Esophagus (tissue), 2 donors: ENCODE measurements at regions not wholly inside any gene's neighbourhood (a gene's known extent, or its start where the extent isn't known, plus 50 kb on each side); places are given as distances from the start of the nearest gene placed in this dataset.
"Not testable (repeated sequence)": the region's sequence is repeated elsewhere in the genome, so short reads cannot be mapped to it uniquely, and the experiment has no call there.

ENCODE experiments used
- H3K27ac ChIP-seq, 2 donors: one replicate each; pipeline ENCODE4 v1.5.1; 2013; ENCODE audit warnings: low read depth in 2 of 2, mild to moderate bottlenecking in 2 of 2, inconsistent platforms in 1 of 2, low read length in 1 of 2, moderate library complexity in 1 of 2
- H3K27me3 ChIP-seq, 2 donors: one replicate each; pipeline ENCODE4 v1.6.1; 2013; ENCODE audit warnings: low read length in 2 of 2, control low read depth in 1 of 2, mild to moderate bottlenecking in 1 of 2; ENCODE audit not compliant: insufficient read depth in 2 of 2, control insufficient read depth in 1 of 2
- H3K36me3 ChIP-seq, 2 donors: one replicate each; pipeline ENCODE4 v1.6.1; 2013; ENCODE audit warnings: low read length in 1 of 2; ENCODE audit not compliant: control insufficient read depth in 2 of 2, insufficient read depth in 2 of 2
- H3K4me1 ChIP-seq, 2 donors: one replicate each; pipeline ENCODE4 v1.6.1; 2013; ENCODE audit warnings: low read length in 1 of 2; ENCODE audit not compliant: control insufficient read depth in 2 of 2, insufficient read depth in 2 of 2
- H3K4me3 ChIP-seq, 2 donors: one replicate each; pipeline ENCODE4 v1.5.1; 2013; ENCODE audit warnings: low read length in 2 of 2, mild to moderate bottlenecking in 2 of 2, low read depth in 1 of 2, moderate library complexity in 1 of 2
- H3K9me3 ChIP-seq, 2 donors: one replicate each; pipeline ENCODE4 v1.6.1; 2013; ENCODE audit warnings: mild to moderate bottlenecking in 2 of 2, low read depth in 1 of 2, low read length in 1 of 2, moderate library complexity in 1 of 2; ENCODE audit not compliant: control insufficient read depth in 2 of 2, insufficient read depth in 1 of 2
- WGBS, 2 donors: extraction: QIAGEN DNeasy Blood & Tissue Kit; methylation state at CpG; one replicate each; pipeline ENCODE4 v1.1.7; 2013; 5-methylcytosine and 5-hydroxymethylcytosine counted together
- donor health status: healthy with polysubstance abuse.
- donor health status: Bipolar disorder and iron deficiency.

DNA sequence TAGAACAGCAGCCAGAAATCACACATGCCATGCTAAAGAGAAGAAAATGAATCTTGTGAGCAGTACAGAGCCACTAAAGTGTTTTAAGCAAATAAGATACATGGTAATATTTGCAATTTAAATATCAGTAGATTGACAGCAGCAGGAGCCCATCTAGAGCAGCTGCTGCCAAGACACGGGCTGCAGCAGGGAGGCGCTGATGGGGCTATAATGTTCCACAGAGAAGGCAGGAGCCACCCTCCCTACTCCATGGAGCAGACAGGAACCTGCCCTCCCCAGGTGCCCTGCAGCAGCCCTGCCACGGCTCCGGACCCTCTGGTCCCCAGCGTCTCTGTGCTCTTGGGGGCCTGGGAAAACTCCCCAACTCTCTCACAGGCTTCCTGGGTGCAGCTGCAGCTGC, 224.1 kb upstream of the ISL1 start:
- 64 to 88% methylated on average over 5 of the region's 5 CpGs for WGBS, 2 donors
- Histone ChIP-seq H3K4me3 (no peak overlapping the region), H3K36me3 (no peaks in the 10 kb centered on the region), H3K27me3 (no peaks in the 10 kb centered on the region), H3K27ac (no peak overlapping the region), H3K4me1 (no peaks in the 10 kb centered on the region), H3K9me3 (peaks cover 5 to 9% of the 10 kb centered on the region in 2 donors)

DNA sequence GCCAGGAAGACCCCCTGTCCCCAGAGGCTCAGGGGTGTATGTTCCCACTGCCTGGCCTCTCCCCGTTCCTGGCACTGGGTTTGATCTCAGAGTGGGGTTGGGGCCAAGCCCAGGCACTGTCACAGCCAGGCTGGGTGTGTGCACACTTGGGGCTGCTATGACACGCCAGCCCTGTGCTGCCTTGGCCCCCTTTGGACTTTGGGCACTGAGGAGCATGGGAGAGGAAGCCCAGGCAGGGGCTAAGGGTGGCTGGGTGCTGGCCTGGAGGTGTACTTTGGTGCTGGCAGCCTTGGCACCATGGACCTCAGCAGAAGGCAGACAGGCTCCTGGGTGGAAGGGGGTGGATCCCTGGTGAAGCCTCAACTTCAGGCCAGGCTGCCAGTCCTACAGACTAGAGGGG, 223.6 kb upstream of the ISL1 start:
- Histone ChIP-seq H3K4me3 (no peak overlapping the region), H3K9me3 (peaks cover 5 to 9% of the 10 kb centered on the region in 2 donors), H3K4me1 (no peaks in the 10 kb centered on the region), H3K27ac (no peak overlapping the region), H3K27me3 (no peaks in the 10 kb centered on the region), H3K36me3 (no peaks in the 10 kb centered on the region)
- WGBS, 2 donors = 60 to 61% methylated on average over 2 of the region's 2 CpGs

DNA sequence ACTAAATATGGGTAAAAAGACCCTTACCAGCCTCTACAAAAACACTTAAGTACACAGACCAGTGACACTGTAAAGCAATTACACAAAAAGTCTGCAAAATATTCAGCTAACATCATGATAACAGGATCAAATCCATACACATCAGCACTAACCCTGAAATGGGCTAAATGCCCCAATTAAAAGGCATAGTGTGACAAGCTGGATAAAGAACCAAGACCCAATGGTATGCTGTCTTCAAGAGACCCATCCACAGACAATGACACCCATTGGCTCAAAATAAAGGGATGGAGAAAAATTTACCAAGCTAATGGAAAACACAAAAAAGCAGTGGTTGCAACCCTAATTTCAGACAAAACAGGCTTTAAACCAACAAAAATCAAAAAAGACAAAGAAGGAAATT, 221.0 kb upstream of the ISL1 start:
- Histone ChIP-seq H3K9me3 (peaks cover 5 to 9% of the 10 kb centered on the region in 2 donors), H3K4me3 (no peak overlapping the region), H3K4me1 (no peaks in the 10 kb centered on the region), H3K36me3 (no peaks in the 10 kb centered on the region), H3K27ac (no peak overlapping the region), H3K27me3 (no peaks in the 10 kb centered on the region)

DNA sequence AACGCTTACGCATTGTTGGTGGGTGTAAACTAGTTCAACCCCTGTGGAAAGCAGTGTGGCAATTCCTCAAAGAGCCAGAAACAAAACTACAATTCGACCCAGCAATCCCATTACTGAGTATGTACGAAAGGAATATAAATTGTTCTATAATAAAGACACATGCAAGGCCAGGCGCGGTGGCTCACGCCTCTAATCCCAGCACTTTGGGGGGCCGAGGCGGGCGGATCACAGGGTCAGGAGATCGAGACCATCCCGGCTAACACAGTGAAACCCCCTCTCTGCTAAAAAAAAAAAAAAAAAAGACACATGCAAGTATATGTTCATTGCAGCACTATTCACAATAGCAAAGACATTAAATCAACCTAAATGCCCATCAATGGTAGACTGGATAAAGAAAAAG, 217.6 kb upstream of the ISL1 start:
- not testable (repeated sequence) for H3K4me3 ChIP-seq, H3K27me3 ChIP-seq, H3K9me3 ChIP-seq, H3K4me1 ChIP-seq, H3K27ac ChIP-seq, H3K36me3 ChIP-seq
- WGBS, 2 donors = 88 to 92% methylated on average over 12 of the region's 12 CpGs

DNA sequence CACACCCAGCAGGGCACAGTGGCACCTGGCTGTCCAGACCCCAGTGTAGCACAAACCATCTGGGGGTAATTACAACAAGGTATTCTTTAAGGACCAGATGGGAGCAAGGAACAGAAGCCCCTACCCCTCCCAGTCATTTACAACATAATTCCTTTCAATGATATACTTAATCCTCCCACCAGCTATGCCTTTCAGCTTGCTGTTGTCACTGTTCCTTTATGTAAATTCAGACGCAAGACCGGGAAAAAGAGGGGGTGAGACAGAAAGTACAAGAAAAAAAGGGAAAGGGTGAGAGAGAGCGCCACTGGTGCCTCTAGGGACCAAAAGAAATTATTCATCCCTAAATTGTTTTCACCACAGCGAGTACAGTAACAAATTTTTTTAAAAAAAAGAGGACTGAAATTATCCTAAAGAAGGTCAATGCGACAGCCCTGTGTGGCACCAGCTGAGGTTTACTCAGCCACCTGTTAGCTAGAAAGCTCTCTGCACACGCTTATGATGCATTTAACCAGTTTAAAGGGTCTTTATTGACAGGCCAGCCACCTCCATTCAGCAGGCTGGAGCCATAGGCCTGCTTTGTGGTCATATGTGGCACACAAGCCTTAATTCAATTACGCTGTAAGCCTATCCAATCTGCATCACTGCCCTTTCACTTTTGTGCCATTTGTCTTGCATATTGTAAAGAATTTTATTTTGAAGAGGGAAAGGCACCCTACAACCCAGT, 210.2 kb upstream of the ISL1 start:
- WGBS, 2 donors = 38 to 39% methylated on average over 7 of the region's 7 CpGs

DNA sequence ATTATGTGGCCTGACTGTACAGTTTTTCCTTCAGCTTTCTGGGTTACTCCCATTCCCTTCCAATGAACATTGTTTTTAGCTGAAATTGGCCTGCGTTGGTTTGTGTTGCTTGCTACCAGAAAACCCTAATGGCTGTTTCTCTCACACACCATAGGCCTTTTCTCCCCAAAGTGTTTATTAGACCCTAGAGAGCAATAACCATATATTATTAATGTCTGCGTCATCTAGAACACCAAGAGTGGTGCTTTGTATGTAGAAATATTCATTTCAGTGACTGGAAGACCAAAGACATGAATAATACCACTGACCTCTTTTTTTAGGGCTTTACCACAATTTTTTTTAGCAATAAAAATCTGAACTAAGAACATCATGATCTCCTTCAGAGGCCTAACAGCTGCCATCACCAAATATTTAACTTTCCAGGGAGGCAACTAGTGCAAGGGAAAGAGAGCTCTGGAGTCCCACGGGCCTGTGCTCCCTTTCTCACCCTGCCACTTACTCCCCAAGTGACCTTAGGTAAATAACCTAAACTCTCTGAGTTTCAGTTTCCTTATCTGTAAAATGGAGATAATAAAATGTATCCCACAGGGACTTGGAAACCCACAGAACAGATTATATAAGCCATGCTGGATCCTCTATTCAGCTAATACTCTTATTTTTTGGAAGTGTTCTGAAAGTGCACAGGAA, 201.9 kb upstream of the ISL1 start:
- 49 to 57% methylated on average over 3 of the region's 3 CpGs for WGBS, 2 donors
- no peaks in the 10 kb centered on the region for H3K27me3 ChIP-seq
- H3K36me3 ChIP-seq = no peaks in the 10 kb centered on the region
- H3K27ac ChIP-seq = no peak overlapping the region
- H3K4me1 ChIP-seq = no peaks in the 10 kb centered on the region
- H3K4me3 ChIP-seq = no peak overlapping the region
- H3K9me3 ChIP-seq = no peaks in the 10 kb centered on the region

More for the DNA sequence above, 210.2 kb upstream of the ISL1 start:
- Histone ChIP-seq H3K4me1 (no peaks in the 10 kb centered on the region), H3K9me3 (no peaks in the 10 kb centered on the region), H3K4me3 (no peak overlapping the region), H3K27ac (no peak overlapping the region), H3K27me3 (no peaks in the 10 kb centered on the region), H3K36me3 (no peaks in the 10 kb centered on the region)

DNA sequence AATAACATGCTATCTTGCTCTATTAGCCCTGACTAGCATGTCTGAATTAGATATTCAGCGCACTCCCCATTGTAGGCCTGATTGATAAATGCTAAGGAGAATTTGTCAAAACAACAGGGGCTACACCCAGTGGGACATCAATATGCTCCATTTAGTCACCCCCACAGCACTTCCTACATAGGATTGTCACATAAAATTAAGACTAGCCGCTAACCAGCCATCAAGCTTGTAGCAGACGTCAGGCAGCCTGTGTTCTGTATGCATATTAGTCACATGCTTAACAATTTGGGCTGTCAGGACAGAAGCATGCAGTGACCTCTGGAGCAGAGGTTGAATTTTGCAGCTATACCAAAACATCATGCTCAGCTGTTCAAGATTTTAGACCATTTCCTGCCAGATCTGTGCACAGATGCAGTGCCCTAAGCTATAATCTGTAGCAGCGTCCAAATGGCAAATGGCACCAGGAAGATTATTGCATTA, 197.4 kb upstream of the ISL1 start:
- WGBS, 2 donors = 64 to 69% methylated on average over 4 of the region's 4 CpGs
- no peak overlapping the region for H3K27ac ChIP-seq

DNA sequence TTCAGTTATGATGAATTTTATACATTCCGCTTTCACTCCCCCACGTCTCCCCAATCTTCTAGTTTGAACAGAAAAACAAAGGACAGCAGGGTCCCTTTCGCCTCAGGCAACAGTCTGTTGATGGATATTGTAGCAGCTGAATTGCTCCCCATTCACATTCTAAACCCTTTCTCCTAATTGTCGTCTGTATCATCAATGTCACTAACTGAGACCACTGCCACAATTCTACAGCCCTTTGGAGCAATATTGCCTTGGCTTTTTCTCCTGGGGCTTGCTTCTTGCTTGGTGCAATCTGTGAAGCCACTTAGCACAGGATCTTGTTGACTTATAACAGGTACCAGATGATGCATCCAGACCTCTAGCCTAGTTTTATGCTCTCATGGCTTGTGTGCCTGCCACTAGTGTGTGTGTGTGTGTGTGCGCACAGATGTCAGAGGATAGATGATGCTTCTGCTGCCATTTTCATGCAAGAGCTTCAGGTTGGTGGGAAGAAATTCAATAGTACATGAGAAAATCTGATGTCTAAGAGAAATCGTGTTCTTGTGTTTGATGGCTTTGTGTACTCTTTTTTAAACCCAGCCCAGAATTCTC, 195.2 kb upstream of the ISL1 start:
- Histone ChIP-seq H3K27ac (no peak overlapping the region), H3K9me3 (peaks cover 0 to 2% of the 10 kb centered on the region in 2 donors), H3K36me3 (no peaks in the 10 kb centered on the region), H3K27me3 (no peaks in the 10 kb centered on the region), H3K4me3 (no peak overlapping the region), H3K4me1 (no peaks in the 10 kb centered on the region)
- WGBS, 2 donors = 65 to 67% methylated on average over 6 of the region's 6 CpGs

More for the DNA sequence above, 197.4 kb upstream of the ISL1 start:
- H3K4me1 ChIP-seq = no peaks in the 10 kb centered on the region
- no peak overlapping the region for H3K4me3 ChIP-seq
- H3K36me3 ChIP-seq = no peaks in the 10 kb centered on the region
- H3K27me3 ChIP-seq = no peaks in the 10 kb centered on the region
- peaks cover 0 to 2% of the 10 kb centered on the region in 2 donors for H3K9me3 ChIP-seq

DNA sequence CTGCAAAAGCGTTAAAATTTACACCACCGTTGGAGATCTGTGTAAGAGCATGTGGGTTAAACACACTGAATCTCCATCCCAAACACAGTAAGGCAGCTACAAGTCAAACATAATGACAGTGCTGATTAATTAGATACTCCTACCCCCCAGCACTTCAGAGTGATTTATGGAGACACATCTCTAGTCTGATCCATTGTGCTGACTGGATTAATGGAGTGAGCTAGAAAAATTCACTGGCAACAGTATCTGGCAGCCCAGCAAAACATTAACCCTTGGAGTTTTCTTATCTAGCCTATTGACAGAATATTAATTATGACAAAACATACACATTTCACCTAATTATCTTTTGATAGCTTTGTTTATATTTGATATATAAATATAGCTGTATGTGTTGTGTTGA, 188.6 kb upstream of the ISL1 start:
- 12 to 17% methylated on average over 2 of the region's 2 CpGs for WGBS, 2 donors
- Histone ChIP-seq H3K27ac (no peak overlapping the region), H3K36me3 (no peaks in the 10 kb centered on the region), H3K4me3 (no peak overlapping the region), H3K4me1 (no peaks in the 10 kb centered on the region), H3K27me3 (no peaks in the 10 kb centered on the region), H3K9me3 (no peaks in the 10 kb centered on the region)
